ENCODE measurements at regions not wholly inside any gene's neighbourhood (a gene's known extent, or its start where the extent isn't known, plus 50 kb on each side); places are given as distances from the start of the nearest gene placed in this dataset.

DNA sequence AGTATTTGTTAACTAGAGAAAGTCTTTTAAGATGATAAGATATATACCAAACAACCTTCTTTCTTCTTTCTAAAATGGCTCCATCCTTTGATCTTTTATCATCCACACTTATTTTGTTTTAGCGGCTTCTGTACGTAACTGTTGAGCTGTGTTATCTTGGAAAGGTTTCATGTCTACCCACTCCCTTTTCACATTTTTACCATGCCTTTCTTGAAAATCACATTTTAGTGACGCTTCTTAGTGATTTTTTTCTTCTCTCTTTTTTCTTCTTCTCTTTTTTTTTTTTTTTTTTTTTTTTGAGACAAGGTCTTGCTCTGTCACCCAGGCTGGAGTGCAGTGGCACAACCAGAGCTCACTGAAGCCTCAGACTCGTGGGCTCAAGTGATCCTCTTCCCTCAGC lies 135.1 kb downstream of the CHIC2 start:
- TF ChIP-seq, protein P1, sequence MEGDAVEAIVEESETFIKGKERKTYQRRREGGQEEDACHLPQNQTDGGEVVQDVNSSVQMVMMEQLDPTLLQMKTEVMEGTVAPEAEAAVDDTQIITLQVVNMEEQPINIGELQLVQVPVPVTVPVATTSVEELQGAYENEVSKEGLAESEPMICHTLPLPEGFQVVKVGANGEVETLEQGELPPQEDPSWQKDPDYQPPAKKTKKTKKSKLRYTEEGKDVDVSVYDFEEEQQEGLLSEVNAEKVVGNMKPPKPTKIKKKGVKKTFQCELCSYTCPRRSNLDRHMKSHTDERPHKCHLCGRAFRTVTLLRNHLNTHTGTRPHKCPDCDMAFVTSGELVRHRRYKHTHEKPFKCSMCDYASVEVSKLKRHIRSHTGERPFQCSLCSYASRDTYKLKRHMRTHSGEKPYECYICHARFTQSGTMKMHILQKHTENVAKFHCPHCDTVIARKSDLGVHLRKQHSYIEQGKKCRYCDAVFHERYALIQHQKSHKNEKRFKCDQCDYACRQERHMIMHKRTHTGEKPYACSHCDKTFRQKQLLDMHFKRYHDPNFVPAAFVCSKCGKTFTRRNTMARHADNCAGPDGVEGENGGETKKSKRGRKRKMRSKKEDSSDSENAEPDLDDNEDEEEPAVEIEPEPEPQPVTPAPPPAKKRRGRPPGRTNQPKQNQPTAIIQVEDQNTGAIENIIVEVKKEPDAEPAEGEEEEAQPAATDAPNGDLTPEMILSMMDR (IDR thresholded peaks at IDR 0.05; ENCODE audit: insufficient read depth, missing control alignments), result no peak
- no peak for FAIRE-seq
- no peak for DNase-seq (ENCODE audit: insufficient read length, low spot score)

DNA sequence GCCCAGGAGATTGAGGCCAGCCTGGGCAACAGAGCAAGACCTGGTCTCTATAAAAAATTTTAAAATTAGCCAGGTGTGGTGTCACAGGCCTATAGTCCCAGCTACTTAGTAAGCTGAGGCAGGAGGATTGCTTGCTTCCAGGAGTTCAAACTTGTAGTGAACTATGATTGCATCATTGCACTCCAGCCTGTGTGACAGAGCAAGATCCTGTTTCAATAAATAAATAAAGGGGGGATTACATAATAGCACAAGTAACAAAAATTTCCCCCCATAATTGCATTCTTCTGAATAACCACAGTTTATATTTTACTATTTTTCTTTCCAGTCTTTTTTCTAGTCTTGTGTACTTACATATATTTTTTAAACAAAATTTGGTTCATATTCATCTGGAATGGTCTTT lies 135.6 kb downstream of the CHIC2 start:
- DNase-seq (ENCODE audit: insufficient read length, low spot score), result no peak
- TF ChIP-seq, protein P1 (IDR thresholded peaks at IDR 0.05; ENCODE audit: insufficient read depth, missing control alignments), result no peak
- FAIRE-seq, result no peak

DNA sequence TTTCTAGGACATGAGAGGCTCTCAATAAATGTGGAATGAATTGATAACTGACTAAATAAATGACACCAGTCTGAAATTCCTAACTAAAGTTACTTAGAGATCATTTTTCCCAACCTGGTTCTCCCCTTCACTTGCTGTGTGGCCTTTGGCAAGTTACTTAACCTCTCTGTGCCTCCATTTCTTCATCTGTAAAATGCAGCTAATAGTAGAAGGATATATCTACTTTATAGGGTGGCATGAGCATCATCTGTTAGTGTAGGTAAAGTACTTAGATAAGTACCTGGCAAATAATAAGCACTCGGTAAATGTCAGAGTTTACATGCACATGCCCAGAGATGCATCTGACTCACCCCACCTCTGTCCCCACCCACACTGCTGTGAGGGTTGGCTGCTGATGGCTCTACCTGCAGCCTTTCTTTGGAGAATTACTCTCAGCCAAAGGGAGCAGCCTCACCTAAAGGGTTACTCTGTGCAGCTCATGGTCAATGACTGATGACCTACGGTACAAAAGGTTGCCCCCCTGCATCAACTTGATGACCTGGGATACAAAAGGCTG lies 139.3 kb downstream of the CHIC2 start:
- TF ChIP-seq, protein P1 (IDR thresholded peaks at IDR 0.05; ENCODE audit: insufficient read depth, missing control alignments), result no peak
- DNase-seq (ENCODE audit: insufficient read length, low spot score) (no peak), FAIRE-seq (no peak)

DNA sequence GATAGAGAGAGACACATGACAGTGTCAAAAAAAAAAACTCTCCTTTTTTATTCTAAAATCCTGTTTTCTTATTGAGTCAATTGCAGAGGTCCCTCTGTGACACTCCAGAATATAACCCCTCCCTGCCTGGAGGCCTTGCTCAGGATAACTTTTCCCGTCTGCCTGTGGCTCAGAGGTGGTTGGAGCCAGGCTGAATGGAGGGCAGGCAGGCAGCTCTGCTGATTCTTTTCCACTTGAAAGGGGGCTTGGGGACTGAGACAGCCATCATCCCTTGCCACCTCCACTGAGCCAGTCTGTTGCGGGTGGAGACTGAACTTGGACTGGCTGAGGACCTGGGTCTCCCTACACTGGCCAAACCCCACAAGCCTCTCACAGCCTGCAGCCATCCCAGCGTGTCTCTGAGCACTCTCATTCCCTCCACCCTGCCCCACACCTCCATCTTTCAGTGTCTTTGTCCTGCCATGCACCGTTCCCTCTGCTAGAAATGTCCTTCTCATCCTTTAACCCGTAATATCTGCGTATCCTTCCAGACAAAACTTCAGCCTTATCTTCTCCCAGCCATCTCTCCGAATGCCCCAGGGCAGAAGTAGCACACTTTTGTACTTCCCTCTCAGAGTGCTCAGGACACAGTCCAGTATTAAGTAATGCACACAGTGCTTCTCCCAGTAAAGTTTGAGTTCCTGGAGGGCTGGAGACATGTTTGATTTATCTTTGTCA lies 139.9 kb downstream of the CHIC2 start:
- no peak for DNase-seq (ENCODE audit: insufficient read length, low spot score)
- no peak for FAIRE-seq
- TF ChIP-seq, protein P1 (IDR thresholded peaks at IDR 0.05; ENCODE audit: insufficient read depth, missing control alignments), result no peak

DNA sequence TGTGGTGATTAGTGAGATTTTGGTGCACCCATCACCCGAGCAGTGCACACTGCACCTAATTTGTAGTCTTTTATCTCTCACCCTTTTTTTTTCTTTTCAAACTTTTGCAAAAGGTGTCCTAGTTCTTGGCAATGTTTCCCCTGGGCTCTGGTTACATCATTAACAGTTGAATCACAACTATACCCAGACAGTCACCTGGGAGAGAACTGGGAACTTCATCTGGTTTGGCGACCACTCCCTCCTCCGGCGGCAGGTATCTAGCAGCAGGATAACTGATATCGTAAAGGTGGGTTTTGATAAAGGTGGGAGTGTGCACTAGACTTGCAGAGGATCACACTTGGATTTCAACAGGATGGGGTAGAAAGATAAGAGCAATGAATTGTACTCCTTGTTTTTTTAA lies 140.5 kb downstream of the CHIC2 start:
- FAIRE-seq (no peak), DNase-seq (ENCODE audit: insufficient read length, low spot score) (no peak)
- TF ChIP-seq, protein P1 (IDR thresholded peaks at IDR 0.05; ENCODE audit: insufficient read depth, missing control alignments), result no peak

DNA sequence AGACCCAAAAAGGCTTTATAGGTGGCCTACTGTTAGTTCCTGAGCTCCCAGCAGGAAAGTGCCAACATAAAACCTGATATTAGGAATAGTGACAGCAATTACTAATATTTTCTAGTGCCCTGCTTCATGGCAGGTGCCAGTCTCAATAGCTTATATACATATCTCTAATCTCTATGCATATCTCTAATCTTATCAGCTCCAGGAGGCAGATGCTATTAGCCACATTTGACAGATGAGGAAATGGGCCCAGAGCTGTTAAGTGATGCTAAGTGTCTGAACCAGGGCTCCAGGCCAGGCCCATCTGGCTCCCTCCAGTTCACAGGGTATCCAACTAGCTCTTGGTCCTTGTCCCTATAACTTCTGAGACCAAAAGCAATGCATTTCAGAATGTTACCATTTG lies 142.5 kb downstream of the CHIC2 start:
- no peak for FAIRE-seq
- TF ChIP-seq, protein P1 (IDR thresholded peaks at IDR 0.05; ENCODE audit: insufficient read depth, missing control alignments), result no peak
- no peak for DNase-seq (ENCODE audit: insufficient read length, low spot score)

DNA sequence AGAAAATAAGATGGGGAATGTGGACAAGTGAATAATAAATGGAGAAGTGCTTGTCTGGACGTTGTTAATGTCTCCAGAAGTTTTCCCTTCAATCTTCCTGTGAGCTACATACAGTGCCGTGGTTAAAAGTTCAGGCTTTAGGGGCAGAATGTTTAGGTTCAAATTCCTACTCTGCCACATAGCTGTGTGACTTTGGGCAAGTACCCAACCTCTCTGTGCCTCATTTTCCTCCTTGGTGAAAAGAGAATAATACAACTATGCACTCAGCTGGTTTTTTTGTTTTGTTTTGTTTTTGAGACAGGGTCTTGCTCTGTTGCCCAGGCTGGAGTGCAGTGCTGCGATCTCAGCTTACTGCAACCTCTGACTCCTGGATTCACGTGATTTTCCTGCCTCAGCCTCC lies 143.5 kb downstream of the CHIC2 start:
- no peak for DNase-seq (ENCODE audit: insufficient read length, low spot score)
- TF ChIP-seq, protein P1 (IDR thresholded peaks at IDR 0.05; ENCODE audit: insufficient read depth, missing control alignments), result no peak
- no peak for FAIRE-seq

All from D721Med (cell line).